NCI-H2196 treated with DMSO at 0.1 percent for 48 hours (cell line): ENCODE measurements at regions not wholly inside any gene's neighbourhood (a gene's known extent, or its start where the extent isn't known, plus 50 kb on each side); places are given as distances from the start of the nearest gene placed in this dataset.

Source experiments
- DNase-seq: peaks from one replicate; lab custom pipeline; 2025; ENCODE audit not compliant: unreplicated experiment; lab: John Stamatoyannopoulos, UW

DNA sequence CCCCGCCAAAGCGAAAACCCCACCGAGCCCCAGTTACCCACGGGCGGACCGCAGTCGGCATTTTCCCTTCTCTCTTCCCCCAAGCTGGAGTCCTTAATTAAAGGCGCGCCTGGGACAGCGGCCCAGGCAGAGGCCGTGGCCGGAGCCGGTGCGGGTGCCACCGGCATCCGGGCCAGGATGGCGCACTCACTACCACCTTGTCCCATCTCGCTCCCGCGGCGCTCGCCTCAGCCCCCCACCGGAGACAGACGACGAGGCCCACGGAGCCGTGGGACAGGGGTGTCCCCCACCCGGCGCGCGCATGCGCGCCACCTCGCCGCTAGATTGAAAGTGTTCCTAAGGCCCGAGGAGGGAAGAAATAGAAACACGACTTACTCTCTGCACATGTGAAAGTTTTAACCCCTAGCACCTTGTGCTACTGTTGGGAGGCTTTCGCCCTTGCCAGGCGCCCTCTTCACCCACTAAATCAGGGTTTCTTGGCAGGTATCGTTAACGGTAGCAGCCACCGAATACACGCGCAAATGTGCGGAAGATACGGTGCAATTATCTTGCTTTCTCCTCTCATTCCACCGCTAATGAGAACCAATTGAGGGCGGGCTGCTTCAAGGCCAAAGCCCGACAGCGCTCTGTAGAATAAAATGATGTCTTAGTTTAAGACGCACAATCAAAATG, 64.3 kb upstream of the CCDC160 start:
- DNase-seq, result no peak

DNA sequence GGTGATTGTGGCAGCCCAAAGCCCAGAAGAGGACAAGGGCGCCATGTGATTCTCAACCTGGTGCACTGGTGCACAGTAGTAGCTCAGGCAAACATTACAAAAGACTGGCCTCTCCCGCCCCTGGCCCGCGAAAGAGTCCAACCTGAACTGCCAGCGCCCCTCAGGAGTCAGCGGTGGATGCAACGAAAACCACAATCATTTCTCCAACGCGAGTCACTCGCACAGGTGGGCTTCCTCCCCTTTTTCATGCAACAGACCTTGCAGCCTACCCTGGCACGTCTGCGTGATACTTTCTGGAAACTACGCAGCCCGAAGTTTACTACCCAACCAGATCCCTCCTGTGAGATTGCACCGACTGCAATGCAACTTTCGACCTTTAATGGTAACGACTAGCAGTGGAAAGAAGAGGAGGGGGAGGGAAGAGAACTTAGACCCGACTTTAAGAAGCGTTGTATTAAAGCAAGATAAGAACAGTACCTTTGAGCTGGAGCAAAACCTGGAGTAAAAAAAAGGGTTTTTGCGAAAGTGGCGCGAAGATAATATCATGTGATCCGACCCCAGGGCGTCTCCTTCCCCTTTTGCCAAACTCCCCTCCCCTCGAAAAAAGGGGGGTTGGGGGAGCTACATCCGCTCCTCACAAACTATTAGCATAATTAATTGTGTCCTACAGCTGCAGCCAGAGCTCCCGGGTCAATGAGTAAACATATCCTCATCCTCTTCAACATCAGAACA, 63.3 kb upstream of the CCDC160 start:
- no peak for DNase-seq

DNA sequence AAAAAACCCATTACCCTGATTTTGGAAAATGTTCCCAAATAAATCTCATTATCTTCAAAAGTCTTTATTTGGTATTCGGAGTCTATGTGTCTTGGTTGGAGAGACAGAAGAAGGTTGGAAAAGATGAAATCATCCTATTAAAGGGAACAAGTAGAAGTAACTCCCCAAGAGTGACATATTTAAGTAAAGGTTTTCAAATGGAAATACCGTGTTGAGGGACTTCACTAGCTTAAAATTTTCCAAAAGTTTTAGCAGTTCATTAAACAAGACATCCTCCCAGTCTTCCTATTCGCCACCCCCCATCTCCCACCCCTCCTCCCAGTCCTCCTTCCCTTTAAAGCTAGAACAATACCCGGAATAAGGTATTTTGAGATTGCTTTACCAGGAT, 62.7 kb upstream of the CCDC160 start:
- no peak for DNase-seq

- no peak for DNase-seq
Observed at GRCh38 chrX:134174859-134175258, 62.1 kb upstream of the CCDC160 start.

DNA sequence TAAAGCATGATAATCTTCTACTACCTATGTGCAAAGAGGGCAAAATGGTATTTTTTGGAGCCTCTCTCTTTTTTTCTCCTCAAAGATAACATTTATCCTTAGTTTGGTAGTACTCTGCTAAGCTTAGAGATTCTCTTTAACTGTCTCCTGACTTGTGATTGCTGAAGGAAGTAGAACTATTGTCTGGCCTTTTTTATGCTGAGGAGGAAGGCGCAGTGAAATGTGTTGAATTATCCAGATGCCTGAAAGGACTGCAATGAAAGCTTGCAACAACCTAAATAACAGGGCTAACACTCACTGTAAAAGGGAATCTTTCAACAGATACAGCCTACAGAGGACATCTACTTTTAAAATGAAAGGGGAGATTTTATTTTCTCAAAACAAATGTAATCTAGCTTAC, 59.5 kb upstream of the CCDC160 start:
- DNase-seq, result no peak

DNA sequence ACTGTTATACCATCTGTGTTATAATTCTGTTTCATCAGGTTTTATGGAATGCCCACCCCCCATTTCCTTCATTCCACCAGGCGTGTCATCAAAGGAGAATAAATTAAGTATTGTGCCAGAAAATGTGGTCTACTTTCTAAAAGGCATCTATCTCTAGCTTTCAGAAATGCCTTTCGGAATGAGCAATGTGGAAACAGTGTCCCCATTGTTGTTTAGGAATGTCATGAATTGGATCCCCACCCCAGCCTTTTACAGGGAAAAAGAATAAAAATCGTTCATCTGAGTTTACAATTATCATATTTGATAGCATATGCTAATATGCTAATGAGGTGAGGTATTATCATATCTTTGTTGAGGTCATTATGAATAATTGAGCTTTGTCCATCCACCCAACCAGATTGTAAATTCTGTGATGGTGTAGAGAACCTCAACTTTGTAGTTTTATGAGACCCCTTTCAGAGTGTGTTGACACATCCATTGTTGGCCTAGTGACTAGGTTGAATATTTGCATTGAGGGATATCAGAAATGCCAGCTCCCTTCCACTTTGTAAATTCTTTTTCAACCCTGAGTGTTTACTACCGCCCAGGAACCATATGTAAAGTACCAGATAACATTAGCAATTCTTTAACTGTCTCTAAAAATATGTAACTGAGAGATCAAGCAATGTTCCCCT, 56.2 kb upstream of the CCDC160 start:
- no peak for DNase-seq

- no peak for DNase-seq
Observed at GRCh38 chrX:134181275-134181660, 55.7 kb upstream of the CCDC160 start.

- no peak for DNase-seq
Observed at GRCh38 chrX:134183665-134184064, 53.3 kb upstream of the CCDC160 start.

DNA sequence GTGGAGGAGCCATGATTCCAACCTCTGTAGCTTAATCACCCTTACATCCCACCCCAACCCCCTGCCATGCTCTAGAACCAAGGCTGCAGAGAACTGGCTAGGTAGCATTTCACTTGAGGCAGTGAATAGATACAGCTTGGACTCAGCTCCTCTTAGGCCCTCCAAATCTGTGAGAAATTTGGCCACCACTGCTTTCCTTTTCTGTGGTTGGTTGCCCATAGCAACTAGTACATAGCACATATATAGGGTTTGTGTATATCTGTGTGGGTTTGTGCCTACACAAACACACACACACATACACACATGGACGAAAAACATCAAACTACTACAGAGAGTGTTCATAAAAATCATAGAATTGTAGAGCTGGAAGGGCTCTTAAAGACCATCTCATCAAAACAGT, 52.0 kb upstream of the CCDC160 start:
- no peak for DNase-seq

DNA sequence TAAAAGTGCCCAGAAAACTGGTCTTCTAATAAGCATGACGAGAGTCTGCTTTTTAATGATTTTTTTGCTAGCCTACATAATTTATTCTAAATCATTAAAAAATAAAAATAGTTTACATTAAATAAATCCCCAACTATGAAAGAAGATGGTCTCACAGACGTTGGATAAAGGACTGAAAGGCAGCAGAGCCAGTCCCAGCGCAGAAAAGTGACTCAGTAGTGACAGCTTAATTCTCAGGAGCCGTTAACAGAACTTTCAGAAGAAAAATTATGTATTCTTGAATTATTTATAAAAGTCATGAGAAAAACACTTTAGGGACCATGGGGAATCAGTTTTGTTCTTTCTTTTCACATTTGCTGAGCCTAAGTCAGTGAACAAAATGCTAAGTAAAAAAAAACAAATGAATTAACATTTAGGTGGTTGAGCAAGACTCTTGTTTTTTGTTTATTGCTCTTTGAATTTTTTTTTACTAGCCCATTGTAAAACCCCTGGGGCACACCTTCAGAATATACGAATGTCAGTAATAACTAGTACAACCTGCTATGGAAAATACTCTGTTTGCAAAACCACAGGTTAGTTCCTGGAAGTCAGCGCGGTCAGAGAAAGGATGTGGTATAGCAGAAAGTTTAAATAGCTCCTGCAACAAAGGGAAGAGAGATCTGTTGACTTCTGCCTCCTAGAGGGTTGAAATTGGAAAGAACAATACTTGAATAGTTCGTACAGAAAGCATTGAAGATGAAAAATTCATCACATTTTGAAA, 50.4 kb upstream of the CCDC160 start:
- DNase-seq, result no peak
